Thyroid gland (tissue), 4 donors: ENCODE measurements at regions not wholly inside any gene's neighbourhood (a gene's known extent, or its start where the extent isn't known, plus 50 kb on each side); places are given as distances from the start of the nearest gene placed in this dataset.

Experiments
- POLR2A ChIP-seq, 2 donors: fragments of 450-650 bp; IDR thresholded peaks; one replicate each; pipeline ENCODE4 v1.6.1; 2017; ENCODE audit warnings: antibody characterized with exemption in 2 of 2, mild to moderate bottlenecking in 2 of 2, moderate library complexity in 1 of 2
- TF ChIP-seq, protein P1 (sequence below), 6 experiments: fragments of 200-600 bp in 3 of 6; fragments of 450-650 bp in 3 of 6; sonication (generic) in 3 of 6; IDR thresholded peaks; one replicate each; pipeline ENCODE4 v1.5.1; 2016 to 2019; ENCODE audit warnings: antibody characterized with exemption in 6 of 6, mild to moderate bottlenecking in 2 of 6, inconsistent platforms in 1 of 6, moderate library complexity in 1 of 6

- no peak for TF ChIP-seq POLR2A (IDR thresholded peaks at IDR 0.05)
- TF ChIP-seq, protein P1, sequence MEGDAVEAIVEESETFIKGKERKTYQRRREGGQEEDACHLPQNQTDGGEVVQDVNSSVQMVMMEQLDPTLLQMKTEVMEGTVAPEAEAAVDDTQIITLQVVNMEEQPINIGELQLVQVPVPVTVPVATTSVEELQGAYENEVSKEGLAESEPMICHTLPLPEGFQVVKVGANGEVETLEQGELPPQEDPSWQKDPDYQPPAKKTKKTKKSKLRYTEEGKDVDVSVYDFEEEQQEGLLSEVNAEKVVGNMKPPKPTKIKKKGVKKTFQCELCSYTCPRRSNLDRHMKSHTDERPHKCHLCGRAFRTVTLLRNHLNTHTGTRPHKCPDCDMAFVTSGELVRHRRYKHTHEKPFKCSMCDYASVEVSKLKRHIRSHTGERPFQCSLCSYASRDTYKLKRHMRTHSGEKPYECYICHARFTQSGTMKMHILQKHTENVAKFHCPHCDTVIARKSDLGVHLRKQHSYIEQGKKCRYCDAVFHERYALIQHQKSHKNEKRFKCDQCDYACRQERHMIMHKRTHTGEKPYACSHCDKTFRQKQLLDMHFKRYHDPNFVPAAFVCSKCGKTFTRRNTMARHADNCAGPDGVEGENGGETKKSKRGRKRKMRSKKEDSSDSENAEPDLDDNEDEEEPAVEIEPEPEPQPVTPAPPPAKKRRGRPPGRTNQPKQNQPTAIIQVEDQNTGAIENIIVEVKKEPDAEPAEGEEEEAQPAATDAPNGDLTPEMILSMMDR (IDR thresholded peaks at IDR 0.05): no peak
Measured at GRCh38 chr17:73971127-73971526, 232.4 kb upstream of the RPL38 start.
